Esophagus muscularis mucosa (tissue), 4 donors: ENCODE measurements at regions not wholly inside any gene's neighbourhood (a gene's known extent, or its start where the extent isn't known, plus 50 kb on each side); places are given as distances from the start of the nearest gene placed in this dataset.

Experiments
- DNase-seq: peaks from one replicate; pipeline ENCODE4 v3.0.0-alpha.2; 2017; ENCODE audit errors: extremely low spot score
- H3K27ac ChIP-seq, 4 donors: fragments of 200-600 bp; sonication (generic); replicated peaks in 1 of 4; 1 replicate in 3 of 4; 2 replicates in 1 of 4; pipeline ENCODE4 v1.5.1; 2016 to 2019; ENCODE audit warnings: mild to moderate bottlenecking in 1 of 4
- H3K27me3 ChIP-seq, 4 donors: fragments of 200-600 bp; sonication (generic); one replicate each; pipeline versions ENCODE4 v1.5.1 to v1.6.0; 2016 to 2019
- H3K36me3 ChIP-seq, 4 donors: fragments of 200-600 bp; sonication (generic); one replicate each; pipeline ENCODE4 v1.5.1; 2016 to 2019
- H3K4me1 ChIP-seq, 4 donors: fragments of 200-600 bp; sonication (generic); one replicate each; pipeline ENCODE4 v1.5.1; 2016 to 2019
- H3K4me3 ChIP-seq, 4 donors: fragments of 200-600 bp; sonication (generic); 1 replicate in 2 of 4; 2 replicates in 2 of 4; pipeline ENCODE4 v1.5.1; 2016 to 2019; ENCODE audit warnings: mild to moderate bottlenecking in 4 of 4, moderate library complexity in 1 of 4
- H3K9me3 ChIP-seq, 4 donors: fragments of 200-600 bp; sonication (generic); 1 replicate in 3 of 4; 2 replicates in 1 of 4; pipeline ENCODE4 v1.5.1; 2016 to 2019
- EP300 ChIP-seq: sonication (generic); formaldehyde crosslinking; IDR thresholded peaks from one replicate; pipeline ENCODE4 v1.6.1; 2017; ENCODE audit warnings: antibody characterized with exemption
- POLR2A ChIP-seq: fragments of 450-650 bp; IDR thresholded peaks from one replicate; pipeline ENCODE4 v1.6.1; 2017; ENCODE audit warnings: antibody characterized with exemption, moderate library complexity, mild to moderate bottlenecking, low read depth
- POLR2AphosphoS5 ChIP-seq, 2 donors: sonication (generic); formaldehyde crosslinking; IDR thresholded peaks; one replicate each; pipeline ENCODE4 v1.6.1; 2017; ENCODE audit warnings: antibody characterized with exemption in 2 of 2
- WGBS: methylation state at CpG from one replicate; pipeline ENCODE4 v1.1.5; 2018; 5-methylcytosine and 5-hydroxymethylcytosine counted together
- intact Hi-C: fragments of 100-400 bp; cut with DNase I; formaldehyde crosslinking; loops from one replicate; pipeline ENCODE4 v1.15.1; 2023
- TF ChIP-seq, protein P1 (sequence below), 3 experiments: fragments of 200-600 bp in 2 of 3; fragments of 450-650 bp in 1 of 3; sonication (generic) in 2 of 3; IDR thresholded peaks; one replicate each; pipeline ENCODE4 v1.5.1; 2017 to 2019; ENCODE audit warnings: antibody characterized with exemption in 3 of 3, mild to moderate bottlenecking in 2 of 3, moderate library complexity in 1 of 3

DNA sequence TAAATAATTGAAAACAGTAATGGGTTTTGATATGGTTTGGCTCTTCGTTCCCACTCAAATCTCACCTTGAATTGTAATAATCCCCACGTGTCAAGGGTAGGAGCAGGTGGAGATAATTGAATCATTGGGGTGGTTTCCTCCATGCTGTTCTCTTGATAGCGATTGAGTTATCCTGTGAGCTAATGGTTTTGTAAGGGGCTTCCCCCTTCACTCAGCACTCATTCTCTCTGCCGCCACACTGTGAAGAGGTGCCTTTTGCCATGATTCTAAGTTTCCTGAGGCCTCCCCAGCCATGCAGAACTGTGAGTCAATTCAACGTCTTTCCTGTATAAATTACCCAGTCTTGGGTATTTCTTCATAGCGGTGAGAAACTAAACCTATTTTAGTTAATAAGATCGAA is 551.7 kb upstream of the POT1 start:
- no peaks in the 10 kb centered on the region for H3K36me3 ChIP-seq
- H3K9me3 ChIP-seq = no peaks in the 10 kb centered on the region
- no peak overlapping the region for H3K27ac ChIP-seq
- 89% methylated on average over 7 of the region's 7 CpGs for WGBS
- H3K4me3 ChIP-seq = no peak overlapping the region
- no peak for TF ChIP-seq EP300
- TF ChIP-seq, protein P1, sequence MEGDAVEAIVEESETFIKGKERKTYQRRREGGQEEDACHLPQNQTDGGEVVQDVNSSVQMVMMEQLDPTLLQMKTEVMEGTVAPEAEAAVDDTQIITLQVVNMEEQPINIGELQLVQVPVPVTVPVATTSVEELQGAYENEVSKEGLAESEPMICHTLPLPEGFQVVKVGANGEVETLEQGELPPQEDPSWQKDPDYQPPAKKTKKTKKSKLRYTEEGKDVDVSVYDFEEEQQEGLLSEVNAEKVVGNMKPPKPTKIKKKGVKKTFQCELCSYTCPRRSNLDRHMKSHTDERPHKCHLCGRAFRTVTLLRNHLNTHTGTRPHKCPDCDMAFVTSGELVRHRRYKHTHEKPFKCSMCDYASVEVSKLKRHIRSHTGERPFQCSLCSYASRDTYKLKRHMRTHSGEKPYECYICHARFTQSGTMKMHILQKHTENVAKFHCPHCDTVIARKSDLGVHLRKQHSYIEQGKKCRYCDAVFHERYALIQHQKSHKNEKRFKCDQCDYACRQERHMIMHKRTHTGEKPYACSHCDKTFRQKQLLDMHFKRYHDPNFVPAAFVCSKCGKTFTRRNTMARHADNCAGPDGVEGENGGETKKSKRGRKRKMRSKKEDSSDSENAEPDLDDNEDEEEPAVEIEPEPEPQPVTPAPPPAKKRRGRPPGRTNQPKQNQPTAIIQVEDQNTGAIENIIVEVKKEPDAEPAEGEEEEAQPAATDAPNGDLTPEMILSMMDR (IDR thresholded peaks at IDR 0.05) = no peak
- TF ChIP-seq POLR2AphosphoS5 (IDR thresholded peaks at IDR 0.05) = no peak
- TF ChIP-seq POLR2A = no peak
- intact Hi-C loops = no loop called here
- no peaks in the 10 kb centered on the region for H3K4me1 ChIP-seq
- no peak for DNase-seq
- H3K27me3 ChIP-seq = no peaks in the 10 kb centered on the region

DNA sequence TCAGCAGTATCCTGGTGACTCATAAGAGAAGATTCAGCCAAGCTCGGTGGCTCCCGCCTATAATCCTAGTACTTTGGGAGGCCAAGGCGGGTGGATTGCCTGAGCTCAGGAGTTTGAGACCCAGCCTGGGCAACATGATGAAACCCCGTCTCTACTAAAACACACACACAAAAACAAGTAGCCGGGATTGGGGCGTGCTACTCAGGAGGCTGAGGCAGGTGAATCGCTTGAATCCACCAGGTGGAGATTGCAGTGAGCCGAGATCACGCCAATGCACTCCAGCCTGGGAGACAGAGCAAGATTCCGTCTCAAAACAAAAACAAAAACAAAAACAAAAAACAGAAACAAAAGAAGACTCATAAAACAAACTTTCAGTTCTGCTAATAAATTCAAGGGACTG is 551.1 kb upstream of the POT1 start:
- H3K36me3 ChIP-seq = no peaks in the 10 kb centered on the region
- intact Hi-C loops = no loop called here
- H3K4me1 ChIP-seq = no peaks in the 10 kb centered on the region
- DNase-seq = no peak
- no peaks in the 10 kb centered on the region for H3K27me3 ChIP-seq
- no peaks in the 10 kb centered on the region for H3K9me3 ChIP-seq
- TF ChIP-seq EP300 = no peak
- TF ChIP-seq POLR2AphosphoS5 (IDR thresholded peaks at IDR 0.05) = no peak
- TF ChIP-seq POLR2A = no peak
- TF ChIP-seq, protein P1 (IDR thresholded peaks at IDR 0.05) = no peak
- H3K27ac ChIP-seq = no peak overlapping the region
- WGBS = 95% methylated on average over 10 of the region's 10 CpGs
- H3K4me3 ChIP-seq = no peak overlapping the region

DNA sequence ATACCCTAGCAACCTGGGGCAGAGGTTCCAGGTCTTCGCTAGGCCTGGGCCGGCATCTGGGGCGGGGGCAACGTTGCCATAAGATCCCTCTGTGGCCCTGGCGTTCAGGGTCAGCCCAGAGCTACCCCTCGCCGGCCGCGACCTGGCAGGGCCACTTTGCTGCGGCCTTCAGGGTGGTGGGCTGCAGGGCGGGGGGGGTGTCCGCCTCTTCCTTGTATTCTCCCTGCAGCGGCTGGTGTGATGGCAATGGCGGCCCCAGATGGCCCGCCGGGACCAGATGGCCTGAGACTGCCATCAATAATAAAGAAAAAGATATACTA is 539.2 kb upstream of the POT1 start:
- no peaks in the 10 kb centered on the region for H3K36me3 ChIP-seq
- H3K9me3 ChIP-seq = no peaks in the 10 kb centered on the region
- intact Hi-C loops = no loop called here
- no peak for TF ChIP-seq POLR2A
- TF ChIP-seq POLR2AphosphoS5 (IDR thresholded peaks at IDR 0.05) = no peak
- no peak for TF ChIP-seq EP300
- TF ChIP-seq, protein P1 (IDR thresholded peaks at IDR 0.05) = no peak
- no peak for DNase-seq
- no peaks in the 10 kb centered on the region for H3K4me1 ChIP-seq
- 84% methylated on average over 7 of the region's 16 CpGs for WGBS
- no peak overlapping the region for H3K27ac ChIP-seq
- no peaks in the 10 kb centered on the region for H3K27me3 ChIP-seq
- no peak overlapping the region for H3K4me3 ChIP-seq

DNA sequence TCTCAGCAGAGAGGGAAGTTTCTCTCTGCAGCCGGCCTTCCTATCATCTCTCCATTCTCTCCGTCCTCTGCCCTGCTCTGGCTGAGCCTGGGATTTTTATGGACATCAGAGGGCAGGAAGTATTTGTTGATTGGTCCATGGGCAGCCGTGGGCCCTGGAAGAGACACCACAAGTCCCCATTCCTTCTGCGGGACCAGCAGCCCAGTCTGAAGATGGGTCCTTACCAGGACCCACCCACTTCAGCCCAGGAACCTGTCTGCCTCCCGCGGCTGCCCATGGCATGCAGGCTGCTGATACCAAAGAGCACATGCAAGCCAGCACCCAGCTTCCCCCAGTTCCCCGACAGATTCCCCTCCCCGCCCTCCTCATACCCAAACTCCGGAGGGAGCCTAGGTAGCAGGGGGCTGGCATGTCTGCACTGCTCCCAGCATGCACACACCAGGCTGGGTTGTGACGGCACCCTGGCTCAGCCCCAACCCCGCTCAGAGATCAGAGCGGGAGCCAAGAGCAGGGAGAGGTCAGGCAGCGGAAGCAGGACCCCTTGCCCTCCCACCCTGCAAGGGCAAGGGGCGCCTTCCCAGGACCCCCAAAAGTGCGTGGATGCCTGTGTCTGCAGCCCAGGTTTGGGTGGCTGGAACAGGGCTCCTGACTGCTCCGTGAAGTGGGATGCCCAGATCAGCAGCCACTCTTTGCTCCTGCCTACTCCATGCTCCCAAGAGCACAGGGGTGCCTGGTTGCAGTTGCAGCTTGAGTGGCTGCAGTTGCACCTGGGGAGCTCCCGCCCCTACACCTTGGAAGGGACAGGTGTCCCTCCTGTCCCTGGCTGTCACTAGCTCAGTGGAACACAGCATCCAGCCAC is 538.6 kb upstream of the POT1 start:
- Histone ChIP-seq H3K4me3 (no peak overlapping the region), H3K4me1 (no peaks in the 10 kb centered on the region), H3K27ac (no peak overlapping the region), H3K36me3 (no peaks in the 10 kb centered on the region), H3K9me3 (no peaks in the 10 kb centered on the region), H3K27me3 (no peaks in the 10 kb centered on the region)
- TF ChIP-seq, protein P1 (IDR thresholded peaks at IDR 0.05) = no peak
- TF ChIP-seq POLR2A (no peak), EP300 (no peak), POLR2AphosphoS5 (IDR thresholded peaks at IDR 0.05) (no peak)
- intact Hi-C loops = no loop called here
- no peak for DNase-seq
- 84% methylated on average over 15 of the region's 17 CpGs for WGBS

DNA sequence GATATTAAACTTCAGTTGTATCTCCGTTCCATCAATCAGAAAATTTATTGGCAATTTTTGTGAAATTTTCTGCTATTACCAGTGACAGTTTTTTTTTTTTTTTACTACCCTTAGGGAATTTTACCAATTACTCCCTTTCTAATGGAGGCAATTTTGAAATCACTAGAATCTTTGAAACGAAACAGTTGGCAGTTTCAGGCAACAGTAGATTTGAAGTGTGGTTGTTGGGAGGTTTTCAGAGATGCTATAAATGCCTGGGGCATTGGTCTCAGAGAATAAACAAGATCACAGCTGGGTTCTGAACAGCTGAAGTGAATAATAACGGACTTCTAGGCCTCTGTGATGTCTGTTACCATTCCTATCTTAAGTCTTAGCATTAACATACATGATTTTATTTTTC is 535.9 kb upstream of the POT1 start:
- Histone ChIP-seq H3K4me1 (no peaks in the 10 kb centered on the region), H3K27ac (no peak overlapping the region), H3K4me3 (no peak overlapping the region), H3K27me3 (no peaks in the 10 kb centered on the region), H3K36me3 (no peaks in the 10 kb centered on the region), H3K9me3 (no peaks in the 10 kb centered on the region)
- intact Hi-C loops = no loop called here
- DNase-seq = no peak
- WGBS = 69% methylated on average over 3 of the region's 3 CpGs
- TF ChIP-seq EP300 (no peak), POLR2A (no peak), POLR2AphosphoS5 (IDR thresholded peaks at IDR 0.05) (no peak)
- TF ChIP-seq, protein P1 (IDR thresholded peaks at IDR 0.05) = no peak
